ENCODE measurements at regions not wholly inside any gene's neighbourhood (a gene's known extent, or its start where the extent isn't known, plus 50 kb on each side); places are given as distances from the start of the nearest gene placed in this dataset.

GRCh38 chr2:173792741-173793140 lies 172.4 kb downstream of the SP3 start:
- intact Hi-C loops (cut with DNase I; ENCODE audit: low total_unique reads) = no loop called here
- no peaks in the 10 kb centered on the region for H3K9me3 ChIP-seq
- H3K4me1 ChIP-seq = peaks cover 0 to 8% (median 3%) of the 10 kb centered on the region in 4 donors
- no peak for DNase-seq
- no peaks in the 10 kb centered on the region for H3K36me3 ChIP-seq
- WGBS, 5 donors = 56 to 72% (median 69%) methylated on average over 3 of the region's 3 CpGs
- H3K27me3 ChIP-seq = no peaks in the 10 kb centered on the region
- no peak overlapping the region for H3K4me3 ChIP-seq
- H3K27ac ChIP-seq = no peak overlapping the region
- no peak for TF ChIP-seq POLR2A (IDR thresholded peaks at IDR 0.05)
- TF ChIP-seq EP300 (IDR thresholded peaks at IDR 0.05) = no peak
- no peak for TF ChIP-seq POLR2AphosphoS5 (IDR thresholded peaks at IDR 0.05)
- no peak for TF ChIP-seq CTCF (IDR thresholded peaks at IDR 0.05)

GRCh38 chr2:173793709-173794565 lies 171.2 kb downstream of the SP3 start:
- no peak overlapping the region for H3K4me3 ChIP-seq
- TF ChIP-seq EP300 (IDR thresholded peaks at IDR 0.05) = no peak
- intact Hi-C loops (cut with DNase I; ENCODE audit: low total_unique reads) = no loop called here
- no peaks in the 10 kb centered on the region for H3K36me3 ChIP-seq
- DNase-seq = peak; percentile 49 to 77
- H3K9me3 ChIP-seq = no peaks in the 10 kb centered on the region
- 24 to 44% (median 37%) methylated on average over 12 of the region's 12 CpGs for WGBS, 5 donors
- no peak overlapping the region for H3K27ac ChIP-seq
- H3K4me1 ChIP-seq = peaks cover 0 to 8% (median 3%) of the 10 kb centered on the region in 4 donors
- H3K27me3 ChIP-seq = no peaks in the 10 kb centered on the region

GRCh38 chr2:173797586-173798263 lies 167.4 kb downstream of the SP3 start:
- Histone ChIP-seq H3K27me3 (no peaks in the 10 kb centered on the region), H3K4me1 (peaks cover 0 to 8% (median 3%) of the 10 kb centered on the region in 4 donors), H3K9me3 (no peaks in the 10 kb centered on the region), H3K27ac (no peak overlapping the region), H3K4me3 (no peak overlapping the region), H3K36me3 (no peaks in the 10 kb centered on the region)
- 92 to 99% (median 95%) methylated on average over 4 of the region's 4 CpGs for WGBS, 5 donors
- no peak for DNase-seq
- intact Hi-C loops (cut with DNase I; ENCODE audit: low total_unique reads) = no loop called here
- no peak for TF ChIP-seq EP300 (IDR thresholded peaks at IDR 0.05)
- TF ChIP-seq CTCF (IDR thresholded peaks at IDR 0.05) = no peak
- TF ChIP-seq POLR2A (IDR thresholded peaks at IDR 0.05) = no peak
- no peak for TF ChIP-seq POLR2AphosphoS5 (IDR thresholded peaks at IDR 0.05)

- Histone ChIP-seq H3K27ac (no peak overlapping the region), H3K36me3 (no peaks in the 10 kb centered on the region), H3K9me3 (no peaks in the 10 kb centered on the region), H3K4me1 (no peaks in the 10 kb centered on the region), H3K4me3 (no peak overlapping the region), H3K27me3 (no peaks in the 10 kb centered on the region)
- DNase-seq = no peak
- TF ChIP-seq POLR2A (IDR thresholded peaks at IDR 0.05) = no peak
- no peak for TF ChIP-seq CTCF (IDR thresholded peaks at IDR 0.05)
- TF ChIP-seq POLR2AphosphoS5 (IDR thresholded peaks at IDR 0.05) = no peak
- no peak for TF ChIP-seq EP300 (IDR thresholded peaks at IDR 0.05)
- intact Hi-C loops (cut with DNase I; ENCODE audit: low total_unique reads) = no loop called here
These were observed 162.7 kb downstream of the SP3 start for GRCh38 chr2:173802518-173802917.

Data from stomach (tissue), 8 donors.